ENCODE measurements at regions not wholly inside any gene's neighbourhood (a gene's known extent, or its start where the extent isn't known, plus 50 kb on each side); places are given as distances from the start of the nearest gene placed in this dataset.

DNA sequence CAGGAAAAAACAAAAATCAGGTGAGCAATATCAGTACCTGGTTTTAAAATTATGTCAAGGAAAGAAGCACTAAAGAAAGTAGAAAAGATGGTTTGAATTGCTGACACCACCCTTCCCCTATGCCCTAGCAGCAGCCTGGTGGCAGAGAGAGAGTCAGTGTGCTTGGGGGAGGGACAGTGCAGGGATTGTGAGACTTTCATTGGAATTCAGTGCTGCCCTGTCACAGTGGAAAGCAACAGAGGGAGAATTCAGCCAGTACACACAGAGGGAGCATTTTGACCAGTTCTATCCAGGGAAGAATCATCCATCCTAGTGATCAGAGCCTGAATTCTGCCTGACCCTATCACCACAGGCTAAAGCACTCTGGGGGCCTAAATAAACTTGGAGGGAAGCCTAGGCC is 222.4 kb upstream of the PCDH17 start:
- TF ChIP-seq, protein P1, sequence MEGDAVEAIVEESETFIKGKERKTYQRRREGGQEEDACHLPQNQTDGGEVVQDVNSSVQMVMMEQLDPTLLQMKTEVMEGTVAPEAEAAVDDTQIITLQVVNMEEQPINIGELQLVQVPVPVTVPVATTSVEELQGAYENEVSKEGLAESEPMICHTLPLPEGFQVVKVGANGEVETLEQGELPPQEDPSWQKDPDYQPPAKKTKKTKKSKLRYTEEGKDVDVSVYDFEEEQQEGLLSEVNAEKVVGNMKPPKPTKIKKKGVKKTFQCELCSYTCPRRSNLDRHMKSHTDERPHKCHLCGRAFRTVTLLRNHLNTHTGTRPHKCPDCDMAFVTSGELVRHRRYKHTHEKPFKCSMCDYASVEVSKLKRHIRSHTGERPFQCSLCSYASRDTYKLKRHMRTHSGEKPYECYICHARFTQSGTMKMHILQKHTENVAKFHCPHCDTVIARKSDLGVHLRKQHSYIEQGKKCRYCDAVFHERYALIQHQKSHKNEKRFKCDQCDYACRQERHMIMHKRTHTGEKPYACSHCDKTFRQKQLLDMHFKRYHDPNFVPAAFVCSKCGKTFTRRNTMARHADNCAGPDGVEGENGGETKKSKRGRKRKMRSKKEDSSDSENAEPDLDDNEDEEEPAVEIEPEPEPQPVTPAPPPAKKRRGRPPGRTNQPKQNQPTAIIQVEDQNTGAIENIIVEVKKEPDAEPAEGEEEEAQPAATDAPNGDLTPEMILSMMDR (IDR thresholded peaks at IDR 0.05) = no peak
- TF ChIP-seq POLR2A (IDR thresholded peaks at IDR 0.05) = no peak

Measured in adrenal gland (tissue), 5 donors.